BLaER1 (cell line): ENCODE measurements at regions not wholly inside any gene's neighbourhood (a gene's known extent, or its start where the extent isn't known, plus 50 kb on each side); places are given as distances from the start of the nearest gene placed in this dataset.

ENCODE experiments used
- H3K27ac ChIP-seq: shearing (Covaris generic); formaldehyde crosslinking; 2 replicates; pipeline ENCODE4 v1.8.1; 2022
- H3K27me3 ChIP-seq: shearing (Covaris generic); formaldehyde crosslinking; 2 replicates; pipeline ENCODE4 v1.8.1; 2022
- H3K36me3 ChIP-seq: shearing (Covaris generic); formaldehyde crosslinking; 2 replicates; pipeline ENCODE4 v1.8.1; 2022
- H3K4me1 ChIP-seq: shearing (Covaris generic); formaldehyde crosslinking; 2 replicates; pipeline ENCODE4 v1.8.1; 2022
- H3K4me2 ChIP-seq: shearing (Covaris generic); formaldehyde crosslinking; 2 replicates; pipeline ENCODE4 v1.8.1; 2022
- H3K4me3 ChIP-seq: shearing (Covaris generic); formaldehyde crosslinking; 2 replicates; pipeline ENCODE4 v1.8.1; 2022
- H3K9ac ChIP-seq: shearing (Covaris generic); formaldehyde crosslinking; 2 replicates; pipeline ENCODE4 v1.8.1; 2022
- H3K9me3 ChIP-seq: shearing (Covaris generic); formaldehyde crosslinking; 2 replicates; pipeline ENCODE4 v1.8.1; 2022
- H4K20me1 ChIP-seq: shearing (Covaris generic); formaldehyde crosslinking; 2 replicates; pipeline ENCODE4 v1.8.1; 2022
- Cebpa-rat ChIP-seq: shearing (Covaris generic); IDR thresholded peaks from 2 replicates; pipeline ENCODE4 v1.8.1; 2022

GRCh38 chr17:77359236-77359635, 218.5 kb downstream of the SEC14L1 start:
- Histone ChIP-seq H3K36me3 (no peaks in the 10 kb centered on the region), H3K9ac (no peak overlapping the region), H3K4me3 (no peak overlapping the region), H4K20me1 (no peaks in the 10 kb centered on the region), H3K4me2 (no peak overlapping the region), H3K9me3 (no peaks in the 10 kb centered on the region), H3K4me1 (peaks cover 44% of the 10 kb centered on the region), H3K27ac (no peak overlapping the region), H3K27me3 (no peaks in the 10 kb centered on the region)
- no peak for TF ChIP-seq Cebpa-rat

- Histone ChIP-seq H4K20me1 (no peaks in the 10 kb centered on the region), H3K9me3 (no peaks in the 10 kb centered on the region), H3K4me2 (peak overlapping the region; percentile 80), H3K9ac (peak overlapping the region; percentile 51; the same call in 1 of the 2 replicates), H3K27ac (peak overlapping the region; percentile 78), H3K4me3 (no peak overlapping the region), H3K4me1 (peaks cover 61% of the 10 kb centered on the region), H3K36me3 (no peaks in the 10 kb centered on the region), H3K27me3 (no peaks in the 10 kb centered on the region; the same call in 1 of the 2 replicates)
- no peak for TF ChIP-seq Cebpa-rat
These were observed 221.3 kb downstream of the SEC14L1 start for GRCh38 chr17:77361986-77362620.

- H3K27ac ChIP-seq: no peak overlapping the region
- H3K36me3 ChIP-seq: no peaks in the 10 kb centered on the region
- no peaks in the 10 kb centered on the region; the same call in 1 of the 2 replicates for H3K27me3 ChIP-seq
- peak overlapping the region; percentile 80 for H3K4me2 ChIP-seq
- TF ChIP-seq Cebpa-rat: no peak
- H3K9ac ChIP-seq: no peak overlapping the region
- no peaks in the 10 kb centered on the region for H4K20me1 ChIP-seq
- H3K4me3 ChIP-seq: no peak overlapping the region
- H3K9me3 ChIP-seq: no peaks in the 10 kb centered on the region
- H3K4me1 ChIP-seq: peaks cover 76% of the 10 kb centered on the region
These were observed 223.1 kb downstream of the SEC14L1 start for GRCh38 chr17:77363821-77364361.

- peak overlapping the region; percentile 80 for H3K4me2 ChIP-seq
- H3K9me3 ChIP-seq: no peaks in the 10 kb centered on the region
- TF ChIP-seq Cebpa-rat: no peak
- no peak overlapping the region for H3K4me3 ChIP-seq
- no peak overlapping the region for H3K9ac ChIP-seq
- no peak overlapping the region for H3K27ac ChIP-seq
- no peaks in the 10 kb centered on the region; the same call in 1 of the 2 replicates for H3K27me3 ChIP-seq
- H3K36me3 ChIP-seq: no peaks in the 10 kb centered on the region
- H4K20me1 ChIP-seq: no peaks in the 10 kb centered on the region
- H3K4me1 ChIP-seq: peaks cover 82% of the 10 kb centered on the region
These were observed 223.7 kb downstream of the SEC14L1 start for GRCh38 chr17:77364381-77364911.

GRCh38 chr17:77364941-77365583, 224.3 kb downstream of the SEC14L1 start:
- Histone ChIP-seq H3K27ac (no peak overlapping the region), H3K4me2 (peak overlapping the region; percentile 79)

GRCh38 chr17:77365584-77366186, 224.9 kb downstream of the SEC14L1 start:
- Histone ChIP-seq H3K4me3 (no peak overlapping the region), H4K20me1 (no peaks in the 10 kb centered on the region), H3K27me3 (no peaks in the 10 kb centered on the region; the same call in 1 of the 2 replicates), H3K27ac (peak overlapping the region; percentile 21), H3K9ac (0 out of 2 replicates have a peak overlapping the region, but pooled peaks have one; percentile 27), H3K4me1 (peaks cover 88% of the 10 kb centered on the region), H3K9me3 (no peaks in the 10 kb centered on the region), H3K4me2 (peak overlapping the region; percentile 79), H3K36me3 (no peaks in the 10 kb centered on the region)
- no peak for TF ChIP-seq Cebpa-rat

More at GRCh38 chr17:77364941-77365583, 224.3 kb downstream of the SEC14L1 start:
- no peaks in the 10 kb centered on the region; the same call in 1 of the 2 replicates for H3K27me3 ChIP-seq
- no peak for TF ChIP-seq Cebpa-rat
- no peaks in the 10 kb centered on the region for H3K9me3 ChIP-seq
- no peak overlapping the region for H3K9ac ChIP-seq
- no peaks in the 10 kb centered on the region for H3K36me3 ChIP-seq
- H4K20me1 ChIP-seq: no peaks in the 10 kb centered on the region
- no peak overlapping the region for H3K4me3 ChIP-seq
- peaks cover 87% of the 10 kb centered on the region for H3K4me1 ChIP-seq

DNA sequence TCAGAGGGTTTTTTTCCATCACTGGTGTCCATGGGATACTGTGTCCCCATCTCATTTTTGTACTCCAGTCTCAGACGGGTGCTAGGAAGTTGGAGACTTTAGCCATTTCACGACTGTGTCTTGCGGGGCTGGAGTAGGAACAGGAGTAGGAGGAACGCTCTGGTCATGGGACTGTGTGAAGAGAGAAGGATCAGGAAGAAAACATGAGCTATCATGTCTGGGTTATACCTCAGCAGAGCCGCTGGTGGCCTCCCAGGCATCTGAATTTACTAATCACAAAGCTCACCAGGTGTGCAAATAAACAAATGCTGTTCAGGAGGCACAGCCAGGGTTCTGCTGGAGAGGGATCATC, 225.4 kb downstream of the SEC14L1 start:
- peaks cover 93% of the 10 kb centered on the region for H3K4me1 ChIP-seq
- H3K4me2 ChIP-seq: peak overlapping the region; percentile 79
- no peak overlapping the region for H3K4me3 ChIP-seq
- peak overlapping the region; percentile 21; the same call in 1 of the 2 replicates for H3K27ac ChIP-seq
- no peaks in the 10 kb centered on the region for H3K36me3 ChIP-seq
- H3K27me3 ChIP-seq: no peaks in the 10 kb centered on the region; the same call in 1 of the 2 replicates
- 0 out of 2 replicates have a peak overlapping the region, but pooled peaks have one; percentile 27 for H3K9ac ChIP-seq
- no peaks in the 10 kb centered on the region for H4K20me1 ChIP-seq
- no peak for TF ChIP-seq Cebpa-rat
- H3K9me3 ChIP-seq: no peaks in the 10 kb centered on the region

DNA sequence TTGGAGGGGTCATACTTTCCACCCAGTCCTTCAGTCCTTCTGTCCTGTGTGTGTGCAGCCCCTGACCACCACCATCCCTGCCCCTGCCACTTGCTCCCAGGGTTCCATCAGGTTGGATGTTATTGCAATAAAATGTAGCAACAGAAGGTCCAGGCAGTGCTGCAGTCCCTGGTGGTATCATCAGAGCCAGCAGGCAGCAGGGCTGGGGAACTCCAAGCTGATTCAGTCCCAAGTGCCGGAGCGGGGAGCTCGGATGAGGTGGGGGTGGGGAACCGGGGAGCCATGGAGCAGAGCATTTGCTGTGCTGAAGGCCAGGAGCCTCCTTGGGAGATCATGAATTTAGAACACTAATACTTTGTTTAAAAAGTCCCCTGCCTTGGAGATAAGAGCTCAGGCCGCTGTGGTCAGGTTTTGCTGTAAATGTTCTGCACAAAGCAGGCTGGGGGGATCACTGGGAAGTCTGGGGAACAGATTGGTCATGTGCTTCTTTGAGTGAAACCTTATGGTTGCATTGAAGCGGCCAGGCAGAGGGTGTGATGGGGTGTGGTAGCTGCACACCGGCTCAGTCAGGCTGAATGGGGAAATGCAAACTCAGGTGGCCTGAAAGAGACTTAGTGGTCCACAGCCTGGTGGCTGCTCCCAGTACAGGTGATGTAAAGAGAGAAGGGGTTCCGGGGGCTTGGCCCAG, 225.9 kb downstream of the SEC14L1 start:
- no peaks in the 10 kb centered on the region for H3K36me3 ChIP-seq
- peaks cover 97% of the 10 kb centered on the region for H3K4me1 ChIP-seq
- no peaks in the 10 kb centered on the region for H4K20me1 ChIP-seq
- H3K4me2 ChIP-seq: peak overlapping the region; percentile 79
- TF ChIP-seq Cebpa-rat: no peak
- H3K27ac ChIP-seq: no peak overlapping the region
- H3K9me3 ChIP-seq: no peaks in the 10 kb centered on the region
- no peak overlapping the region for H3K9ac ChIP-seq
- H3K27me3 ChIP-seq: no peaks in the 10 kb centered on the region; the same call in 1 of the 2 replicates
- no peak overlapping the region for H3K4me3 ChIP-seq

DNA sequence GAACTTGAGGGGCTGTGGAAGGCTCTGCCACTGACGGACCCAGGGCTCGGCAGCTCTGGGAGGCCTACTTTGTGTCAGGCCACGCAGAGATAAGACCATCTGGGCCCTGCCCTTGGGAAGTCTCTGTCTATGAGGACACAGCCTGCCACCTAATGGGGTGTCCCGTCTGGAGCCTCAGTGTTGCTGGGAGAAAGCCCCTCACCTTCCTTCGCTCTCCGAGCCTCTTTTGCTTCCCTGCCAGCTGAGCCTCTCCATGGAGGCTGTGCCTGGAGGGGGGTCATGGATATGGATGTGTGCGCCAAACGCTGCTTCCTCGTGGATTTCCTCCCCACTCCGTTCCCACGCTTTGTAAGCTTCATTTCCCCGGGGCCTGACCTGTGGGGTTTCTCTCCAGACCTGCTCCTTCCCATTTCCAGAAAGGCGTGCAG, 228.8 kb downstream of the SEC14L1 start:
- no peak overlapping the region for H3K4me3 ChIP-seq
- no peaks in the 10 kb centered on the region for H3K36me3 ChIP-seq
- peaks cover 79% of the 10 kb centered on the region for H3K4me1 ChIP-seq
- no peak overlapping the region for H3K9ac ChIP-seq
- H3K27ac ChIP-seq: no peak overlapping the region
- no peaks in the 10 kb centered on the region; the same call in 1 of the 2 replicates for H3K27me3 ChIP-seq
- no peak for TF ChIP-seq Cebpa-rat
- H3K4me2 ChIP-seq: peak overlapping the region; percentile 96
- H3K9me3 ChIP-seq: no peaks in the 10 kb centered on the region
- H4K20me1 ChIP-seq: peaks cover 2% of the 10 kb centered on the region
